Heart left ventricle (tissue), 16 donors: ENCODE measurements at regions not wholly inside any gene's neighbourhood (a gene's known extent, or its start where the extent isn't known, plus 50 kb on each side); places are given as distances from the start of the nearest gene placed in this dataset.

Experiments
- ATAC-seq, 4 donors: fragments of 200-7000 bp; cut with Tn5 transposase; one replicate each; pipeline ENCODE4 v1.9.1; 2020 to 2022; ENCODE audit warnings: moderate library complexity in 4 of 4, mild to moderate bottlenecking in 3 of 4, moderate number of reproducible peaks in 1 of 4
- DNase-seq, 5 donors: peaks; one replicate each; pipeline ENCODE4 v3.0.0-alpha.2; 2020
- H3K27ac ChIP-seq, 12 donors: fragments of 200-600 bp; sonication (generic) in 4 of 12; one replicate each; pipeline versions ENCODE4 v1.5.0 to v1.8.0; 2016 to 2022; ENCODE audit warnings: mild to moderate bottlenecking in 2 of 12
- H3K27me3 ChIP-seq, 9 donors: fragments of 200-600 bp; sonication (generic) in 2 of 9; one replicate each; pipeline versions ENCODE4 v1.5.1 to v1.8.0; 2016 to 2022; ENCODE audit warnings: mild to moderate bottlenecking in 3 of 9
- H3K36me3 ChIP-seq, 9 donors: fragments of 200-600 bp; sonication (generic) in 2 of 9; one replicate each; pipeline versions ENCODE4 v1.5.0 to v1.8.0; 2018 to 2022; ENCODE audit warnings: mild to moderate bottlenecking in 2 of 9
- H3K4me1 ChIP-seq, 12 donors: fragments of 200-600 bp; sonication (generic) in 4 of 12; one replicate each; pipeline versions ENCODE4 v1.5.0 to v1.8.0; 2016 to 2022; ENCODE audit warnings: mild to moderate bottlenecking in 3 of 12
- H3K4me3 ChIP-seq, 12 donors: fragments of 200-600 bp; sonication (generic) in 4 of 12; one replicate each; pipeline versions ENCODE4 v1.5.0 to v1.8.0; 2017 to 2022; ENCODE audit warnings: mild to moderate bottlenecking in 9 of 12, moderate library complexity in 4 of 12
- H3K9me3 ChIP-seq, 12 donors: fragments of 200-600 bp; sonication (generic) in 4 of 12; one replicate each; pipeline versions ENCODE4 v1.5.0 to v1.8.0; 2016 to 2022; ENCODE audit warnings: mild to moderate bottlenecking in 1 of 12
- CTCF ChIP-seq, 12 donors: fragments of 200-600 bp; sonication (generic) in 4 of 12; IDR thresholded peaks; one replicate each; pipeline versions ENCODE4 v1.5.0 to v1.8.0; 2018 to 2022; ENCODE audit warnings: antibody characterized with exemption in 12 of 12, mild to moderate bottlenecking in 5 of 12
- POLR2A ChIP-seq, 2 donors: fragments of 450-650 bp; IDR thresholded peaks; one replicate each; pipeline ENCODE4 v1.6.1; 2017; ENCODE audit warnings: antibody characterized with exemption in 2 of 2, mild to moderate bottlenecking in 2 of 2, moderate library complexity in 2 of 2
- WGBS, 4 donors: extraction: QIAGEN DNeasy Blood & Tissue Kit in 2 of 4; methylation state at CpG; one replicate each; pipeline versions ENCODE4 v1.1.5 to v1.1.7; 2013 to 2018; 5-methylcytosine and 5-hydroxymethylcytosine counted together
- intact Hi-C, 10 donors: fragments of 100-400 bp; cut with DNase I; formaldehyde crosslinking; loops; one replicate each; pipeline versions ENCODE4 v1.11.1 to v1.14.2; 2022
- donor health status: ischemic (EF 13 %, LVEDD 7.1; RV severe dilation, severe dysfunction).
- donor health status: healthy with polysubstance abuse.
- donor health status: DM: no; HTN: yes; CAD: no.
- donor health status: DM: no; HTN: no; CAD: no.
- donor health status: ischemic (EF 25% LVEDD 6.9; RV normal size, moderate dysfunction).
- donor health status: ischemic (EF 25% LVEDD 5.7; RV mildly dilated, moderate dysfunction).
- donor health status: healthy.
- donor health status: DM: yes; HTN: yes; CAD: no.
- donor health status: ischemic (EF 35%, LVEDD 5.7; RV mildly dilated, moderate dysfunction).
- donor health status: nonischemic (EF 11% LVEDD 7.7; RV severe dilation, severe dysfunction).
- donor health status: DM: yes; HTN: yes; CAD: no.
- donor health status: PGD.
- donor health status: ischemic (EF 29% LVEDD 5.4; RV normal size, mild dysfunction).
- donor health status: nonischemic (EF 23%, LVEDD 6.1; RV moderate dilation, normal function).

GRCh38 chr15:87354661-87355410, 901.7 kb downstream of the NTRK3 start:
- H3K36me3 ChIP-seq = no peaks in the 10 kb centered on the region
- DNase-seq = no peak
- H3K27me3 ChIP-seq = no peaks in the 10 kb centered on the region
- 44 to 59% (median 48%) methylated on average over 3 of the region's 3 CpGs for WGBS, 4 donors
- no peak overlapping the region for H3K4me3 ChIP-seq
- intact Hi-C loops = no loop called here
- no peaks in the 10 kb centered on the region for H3K4me1 ChIP-seq
- no peak for ATAC-seq
- no peaks in the 10 kb centered on the region for H3K9me3 ChIP-seq
- TF ChIP-seq POLR2A (IDR thresholded peaks at IDR 0.05) = no peak
- no peak for TF ChIP-seq CTCF (IDR thresholded peaks at IDR 0.05)
- H3K27ac ChIP-seq = no peak overlapping the region

- H3K27me3 ChIP-seq = no peaks in the 10 kb centered on the region
- no peak overlapping the region for H3K4me3 ChIP-seq
- WGBS, 4 donors = 68 to 91% (median 73%) methylated on average over 2 of the region's 2 CpGs
- H3K4me1 ChIP-seq = no peaks in the 10 kb centered on the region
- DNase-seq (no peak), ATAC-seq (no peak)
- no peaks in the 10 kb centered on the region for H3K9me3 ChIP-seq
- TF ChIP-seq POLR2A (IDR thresholded peaks at IDR 0.05) = no peak
- no peak for TF ChIP-seq CTCF (IDR thresholded peaks at IDR 0.05)
- intact Hi-C loops = no loop called here
- H3K36me3 ChIP-seq = no peaks in the 10 kb centered on the region
- no peak overlapping the region for H3K27ac ChIP-seq
Measured at GRCh38 chr15:87349181-87349580, 907.4 kb downstream of the NTRK3 start.

DNA sequence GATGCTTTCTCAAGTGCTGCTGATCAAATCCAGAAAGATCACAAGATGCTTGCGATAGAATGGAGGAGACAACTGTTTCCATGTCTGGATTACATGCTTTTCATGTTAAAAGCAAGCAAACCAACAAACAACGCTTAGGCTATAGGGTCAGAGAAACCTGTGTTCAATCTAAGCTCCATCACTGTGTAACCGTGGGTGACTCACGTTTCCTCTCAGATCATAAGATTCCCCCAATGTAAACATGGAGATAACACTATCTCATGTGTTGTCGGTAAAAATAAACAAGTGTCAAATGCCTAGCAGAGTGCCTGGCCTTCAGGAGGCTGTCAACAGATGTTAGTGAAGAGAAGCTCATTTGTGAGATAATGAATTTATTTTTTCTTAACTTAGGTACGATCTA, 907.8 kb downstream of the NTRK3 start:
- Histone ChIP-seq H3K36me3 (no peaks in the 10 kb centered on the region), H3K27me3 (no peaks in the 10 kb centered on the region), H3K4me1 (no peaks in the 10 kb centered on the region), H3K4me3 (no peak overlapping the region), H3K27ac (no peak overlapping the region), H3K9me3 (no peaks in the 10 kb centered on the region)
- 16 to 27% (median 18%) methylated on average over 6 of the region's 6 CpGs for WGBS, 4 donors
- ATAC-seq (no peak), DNase-seq (no peak)
- TF ChIP-seq POLR2A (IDR thresholded peaks at IDR 0.05) (no peak), CTCF (IDR thresholded peaks at IDR 0.05) (no peak)
- intact Hi-C loops = no loop called here

DNA sequence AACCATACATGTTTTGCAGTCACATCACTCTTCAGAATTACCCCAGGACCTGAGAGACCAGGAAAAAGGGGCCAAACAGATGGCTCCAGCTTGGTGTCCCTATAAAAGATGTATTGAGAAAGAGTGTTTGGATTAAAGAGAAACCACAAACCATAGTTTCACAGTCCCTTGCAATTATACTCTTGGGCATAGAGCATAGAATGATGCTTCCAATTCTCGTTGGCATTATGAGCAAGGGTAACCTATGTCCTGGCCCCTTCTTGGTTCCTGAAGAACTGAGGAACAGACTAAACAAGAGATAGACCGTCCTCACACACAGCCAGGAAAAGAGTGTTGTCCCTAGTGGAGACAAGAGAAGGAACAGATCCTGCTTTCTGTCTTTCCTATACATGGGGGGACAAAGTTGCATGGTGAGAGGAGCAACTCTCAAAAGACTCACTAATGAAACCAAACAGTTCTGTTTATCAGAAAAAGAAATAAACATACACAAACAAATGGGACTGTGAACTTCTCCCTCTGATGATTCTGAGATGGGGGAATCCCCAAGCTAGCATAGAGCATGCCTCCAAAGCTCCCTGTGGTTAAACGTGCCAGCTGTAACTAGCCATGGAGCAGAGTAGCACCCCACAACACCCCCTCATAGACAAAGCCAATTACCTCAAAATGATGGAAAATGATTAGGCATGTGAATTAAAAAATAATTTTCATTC, 908.6 kb downstream of the NTRK3 start:
- Histone ChIP-seq H3K4me3 (no peak overlapping the region), H3K9me3 (no peaks in the 10 kb centered on the region), H3K27me3 (no peaks in the 10 kb centered on the region), H3K27ac (no peak overlapping the region), H3K36me3 (no peaks in the 10 kb centered on the region), H3K4me1 (no peaks in the 10 kb centered on the region)
- DNase-seq (no peak), ATAC-seq (no peak)
- TF ChIP-seq CTCF (IDR thresholded peaks at IDR 0.05) (no peak), POLR2A (IDR thresholded peaks at IDR 0.05) (no peak)
- 34 to 39% (median 37%) methylated on average over 3 of the region's 3 CpGs for WGBS, 4 donors
- intact Hi-C loops = no loop called here
